Stomach (tissue), 8 donors: ENCODE measurements at regions not wholly inside any gene's neighbourhood (a gene's known extent, or its start where the extent isn't known, plus 50 kb on each side); places are given as distances from the start of the nearest gene placed in this dataset.

Source experiments
- DNase-seq, 2 donors: peaks; one replicate each; pipeline versions ENCODE4 v3.0.0 to v3.0.0-alpha.2; 2013 to 2019
- H3K27ac ChIP-seq, 5 donors: fragments of 200-600 bp in 4 of 5; sonication (generic) in 4 of 5; one replicate each; pipeline ENCODE4 v1.5.1; 2013 to 2019; ENCODE audit warnings: mild to moderate bottlenecking in 1 of 5, moderate library complexity in 1 of 5
- H3K27me3 ChIP-seq, 3 donors: fragments of 200-600 bp; sonication (generic); one replicate each; pipeline ENCODE4 v1.5.1; 2017 to 2019; ENCODE audit warnings: mixed run types in 1 of 3
- H3K36me3 ChIP-seq, 4 donors: fragments of 200-600 bp; sonication (generic); 1 replicate in 3 of 4; 2 replicates in 1 of 4; pipeline ENCODE4 v1.5.1; 2016 to 2019
- H3K4me1 ChIP-seq, 4 donors: fragments of 200-600 bp; sonication (generic); one replicate each; pipeline ENCODE4 v1.5.1; 2016 to 2019
- H3K4me3 ChIP-seq, 4 donors: fragments of 200-600 bp; sonication (generic) in 3 of 4; one replicate each; pipeline ENCODE4 v1.5.1; 2016 to 2019; ENCODE audit warnings: mild to moderate bottlenecking in 1 of 4
- H3K9me3 ChIP-seq, 4 donors: fragments of 200-600 bp; sonication (generic); one replicate each; pipeline ENCODE4 v1.5.1; 2016 to 2019
- EP300 ChIP-seq: sonication (generic); formaldehyde crosslinking; IDR thresholded peaks from one replicate; pipeline ENCODE4 v1.6.1; 2017; ENCODE audit warnings: antibody characterized with exemption
- POLR2A ChIP-seq, 4 donors: fragments of 450-650 bp; IDR thresholded peaks; one replicate each; pipeline ENCODE4 v1.6.1; 2016; ENCODE audit warnings: antibody characterized with exemption in 4 of 4, control low read depth in 2 of 4, mild to moderate bottlenecking in 1 of 4, moderate library complexity in 1 of 4
- POLR2AphosphoS5 ChIP-seq, 3 donors: sonication (generic); formaldehyde crosslinking; IDR thresholded peaks; one replicate each; pipeline ENCODE4 v1.6.1; 2016; ENCODE audit warnings: antibody characterized with exemption in 3 of 3
- WGBS, 5 donors: extraction: QIAGEN DNeasy Blood & Tissue Kit in 3 of 5; methylation state at CpG; one replicate each; pipeline versions ENCODE4 v1.1.5 to v1.1.7; 2013 to 2018; 5-methylcytosine and 5-hydroxymethylcytosine counted together
- intact Hi-C: fragments of 100-400 bp; cut with DNase I; formaldehyde crosslinking; loops from one replicate; pipeline ENCODE4 v1.15.1; 2023; ENCODE audit warnings: low total_unique reads
- TF ChIP-seq, protein P1 (sequence below), 7 experiments: fragments of 450-650 bp in 4 of 7; fragments of 200-600 bp in 3 of 7; sonication (generic) in 3 of 7; IDR thresholded peaks; one replicate each; pipeline ENCODE4 v1.5.1; 2016 to 2019; ENCODE audit warnings: antibody characterized with exemption in 7 of 7, control low read depth in 2 of 7, mild to moderate bottlenecking in 1 of 7
- donor health status: healthy with polysubstance abuse.
- donor health status: Bipolar disorder and iron deficiency.
- donor health status: healthy.

DNA sequence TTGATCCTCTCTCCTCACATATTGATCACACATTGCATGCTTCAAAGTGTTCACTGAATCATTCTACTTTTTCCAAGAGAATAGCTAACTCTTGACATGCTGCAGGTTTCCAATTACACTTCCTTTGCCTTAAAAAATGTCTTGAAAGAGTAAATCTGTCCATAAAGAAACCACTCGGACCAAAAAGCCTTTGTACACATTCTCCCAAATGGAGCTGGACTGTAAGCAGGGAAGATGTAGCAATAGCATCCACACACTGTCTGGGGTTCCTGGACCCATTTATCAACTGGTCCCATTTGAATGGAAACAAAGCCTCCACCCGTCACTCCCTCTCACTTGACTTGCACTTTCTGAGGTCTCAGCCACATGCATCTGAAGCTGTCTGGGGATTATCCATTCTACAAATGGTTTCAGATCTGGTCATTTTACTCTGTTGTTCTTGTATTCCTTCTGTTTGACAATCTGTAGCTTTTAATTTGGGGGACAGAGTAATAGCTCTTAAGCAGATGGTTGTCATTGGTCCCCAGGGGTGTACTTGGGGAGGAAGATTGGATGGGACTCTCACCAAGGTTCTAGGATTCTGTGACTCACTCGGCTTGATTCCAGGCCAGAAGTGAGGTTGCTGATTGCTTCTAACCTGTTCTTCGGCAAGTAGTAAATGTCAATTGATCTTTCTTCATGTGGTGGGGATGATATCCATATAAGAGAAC is 203.5 kb downstream of the HIBADH start:
- Histone ChIP-seq H3K4me1 (no peaks in the 10 kb centered on the region), H3K9me3 (no peaks in the 10 kb centered on the region), H3K27me3 (peaks cover 0 to 8% (median 0%) of the 10 kb centered on the region in 3 donors), H3K36me3 (no peaks in the 10 kb centered on the region), H3K27ac (peak overlapping the region in 2 of 5 donors; percentile 13 to 56), H3K4me3 (no peak overlapping the region)
- DNase-seq: peak in 1 of 2 donors; percentile 17
- intact Hi-C loops: no loop called here
- 65 to 81% (median 75%) methylated on average over 4 of the region's 4 CpGs for WGBS, 5 donors
- TF ChIP-seq EP300 (no peak), POLR2AphosphoS5 (IDR thresholded peaks at IDR 0.05) (no peak), POLR2A (IDR thresholded peaks at IDR 0.05) (no peak)
- TF ChIP-seq, protein P1, sequence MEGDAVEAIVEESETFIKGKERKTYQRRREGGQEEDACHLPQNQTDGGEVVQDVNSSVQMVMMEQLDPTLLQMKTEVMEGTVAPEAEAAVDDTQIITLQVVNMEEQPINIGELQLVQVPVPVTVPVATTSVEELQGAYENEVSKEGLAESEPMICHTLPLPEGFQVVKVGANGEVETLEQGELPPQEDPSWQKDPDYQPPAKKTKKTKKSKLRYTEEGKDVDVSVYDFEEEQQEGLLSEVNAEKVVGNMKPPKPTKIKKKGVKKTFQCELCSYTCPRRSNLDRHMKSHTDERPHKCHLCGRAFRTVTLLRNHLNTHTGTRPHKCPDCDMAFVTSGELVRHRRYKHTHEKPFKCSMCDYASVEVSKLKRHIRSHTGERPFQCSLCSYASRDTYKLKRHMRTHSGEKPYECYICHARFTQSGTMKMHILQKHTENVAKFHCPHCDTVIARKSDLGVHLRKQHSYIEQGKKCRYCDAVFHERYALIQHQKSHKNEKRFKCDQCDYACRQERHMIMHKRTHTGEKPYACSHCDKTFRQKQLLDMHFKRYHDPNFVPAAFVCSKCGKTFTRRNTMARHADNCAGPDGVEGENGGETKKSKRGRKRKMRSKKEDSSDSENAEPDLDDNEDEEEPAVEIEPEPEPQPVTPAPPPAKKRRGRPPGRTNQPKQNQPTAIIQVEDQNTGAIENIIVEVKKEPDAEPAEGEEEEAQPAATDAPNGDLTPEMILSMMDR (IDR thresholded peaks at IDR 0.05): no peak

DNA sequence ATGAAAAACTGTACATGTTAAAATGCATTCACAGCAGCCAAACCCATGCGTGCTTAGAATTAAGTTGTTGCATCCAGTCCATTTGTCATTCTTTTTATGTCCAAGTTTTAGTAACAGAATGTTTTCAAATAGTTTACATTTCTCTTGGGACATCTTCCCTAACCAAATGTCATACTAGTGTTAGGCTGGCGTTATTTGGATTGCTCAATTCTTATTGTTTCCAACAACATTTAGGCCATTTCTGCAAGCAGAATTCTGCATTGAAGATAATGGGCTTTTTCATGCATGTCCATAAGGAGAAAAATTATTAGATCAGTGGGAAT is 203.0 kb downstream of the HIBADH start:
- Histone ChIP-seq H3K27ac (peak overlapping the region in 1 of 5 donors; percentile 13), H3K9me3 (no peaks in the 10 kb centered on the region), H3K27me3 (peaks cover 0 to 10% (median 0%) of the 10 kb centered on the region in 3 donors), H3K4me3 (no peak overlapping the region), H3K4me1 (no peaks in the 10 kb centered on the region), H3K36me3 (no peaks in the 10 kb centered on the region)
- no peak for TF ChIP-seq POLR2AphosphoS5 (IDR thresholded peaks at IDR 0.05)
- TF ChIP-seq, protein P1 (IDR thresholded peaks at IDR 0.05): no peak
- no peak for TF ChIP-seq POLR2A (IDR thresholded peaks at IDR 0.05)
- TF ChIP-seq EP300: no peak
- peak in 1 of 2 donors; percentile 38 for DNase-seq
- intact Hi-C loops: no loop called here
- 66 to 75% (median 71%) methylated on average over 2 of the region's 2 CpGs for WGBS, 5 donors

DNA sequence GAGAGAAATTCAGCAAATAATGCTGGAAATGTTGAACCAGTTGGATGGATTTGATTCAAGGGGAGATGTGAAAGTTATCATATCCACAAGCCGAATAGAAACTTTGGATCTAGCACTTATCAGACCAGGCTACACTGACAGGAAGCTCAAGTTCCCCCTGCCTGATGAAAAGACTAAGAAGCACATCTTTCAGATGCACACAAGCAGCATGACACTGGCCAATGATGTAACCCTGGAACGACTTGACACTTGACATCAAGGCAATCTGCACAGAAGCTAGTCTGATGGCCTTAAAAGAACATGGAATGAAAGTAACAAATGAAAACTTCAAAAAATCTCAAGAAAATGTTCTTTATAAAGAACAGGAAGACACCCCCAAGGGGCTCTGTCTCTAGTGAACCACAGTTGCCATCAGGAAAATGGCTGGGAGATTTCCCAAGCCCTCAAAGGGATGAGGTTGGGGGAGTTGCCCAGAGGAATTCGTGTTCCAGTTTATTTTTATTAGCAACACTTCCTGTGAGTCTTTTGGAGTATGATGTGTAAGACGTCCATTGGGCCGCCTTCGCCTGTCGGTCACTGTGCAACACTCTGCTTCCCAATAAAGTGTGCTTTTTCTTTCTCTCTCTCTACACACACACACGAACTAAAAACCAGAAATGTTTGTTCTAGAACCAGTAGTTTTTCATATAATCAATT is 200.0 kb downstream of the HIBADH start:
- no peaks in the 10 kb centered on the region for H3K36me3 ChIP-seq
- intact Hi-C loops: no loop called here
- DNase-seq: no peak
- H3K9me3 ChIP-seq: no peaks in the 10 kb centered on the region
- WGBS, 5 donors: 65 to 74% (median 68%) methylated on average over 8 of the region's 8 CpGs
- H3K27me3 ChIP-seq: peaks cover 0 to 21% (median 4%) of the 10 kb centered on the region in 3 donors
- no peak overlapping the region for H3K27ac ChIP-seq
- H3K4me3 ChIP-seq: no peak overlapping the region
- H3K4me1 ChIP-seq: no peaks in the 10 kb centered on the region
- no peak for TF ChIP-seq POLR2A (IDR thresholded peaks at IDR 0.05)
- TF ChIP-seq POLR2AphosphoS5 (IDR thresholded peaks at IDR 0.05): no peak
- no peak for TF ChIP-seq EP300
- TF ChIP-seq, protein P1 (IDR thresholded peaks at IDR 0.05): no peak

DNA sequence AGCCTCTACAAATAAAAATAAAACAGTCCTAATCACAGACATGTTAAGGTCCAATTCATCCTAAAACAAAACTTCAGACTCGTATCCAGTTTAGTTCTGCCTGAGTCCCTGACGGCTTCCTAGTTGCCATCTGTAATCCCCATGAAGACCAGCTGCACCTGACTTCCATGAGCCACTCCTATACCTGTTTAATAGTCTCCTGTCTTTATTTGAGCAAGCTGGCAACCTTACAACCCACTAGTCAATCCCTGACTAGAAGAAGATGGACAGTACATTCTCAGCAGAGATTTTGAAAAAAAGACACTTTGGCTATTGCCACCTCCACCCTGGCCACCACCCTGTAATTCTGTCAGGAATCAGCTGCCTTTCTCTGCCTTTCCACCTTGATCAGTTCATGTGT is 197.7 kb downstream of the HIBADH start:
- Histone ChIP-seq H3K4me1 (no peaks in the 10 kb centered on the region), H3K4me3 (no peak overlapping the region), H3K36me3 (no peaks in the 10 kb centered on the region), H3K9me3 (no peaks in the 10 kb centered on the region), H3K27ac (no peak overlapping the region), H3K27me3 (peaks cover 0 to 21% (median 4%) of the 10 kb centered on the region in 3 donors)
- no peak for TF ChIP-seq EP300
- DNase-seq: no peak
- 75 to 97% (median 86%) methylated on average over 2 of the region's 2 CpGs for WGBS, 5 donors
- intact Hi-C loops: no loop called here

DNA sequence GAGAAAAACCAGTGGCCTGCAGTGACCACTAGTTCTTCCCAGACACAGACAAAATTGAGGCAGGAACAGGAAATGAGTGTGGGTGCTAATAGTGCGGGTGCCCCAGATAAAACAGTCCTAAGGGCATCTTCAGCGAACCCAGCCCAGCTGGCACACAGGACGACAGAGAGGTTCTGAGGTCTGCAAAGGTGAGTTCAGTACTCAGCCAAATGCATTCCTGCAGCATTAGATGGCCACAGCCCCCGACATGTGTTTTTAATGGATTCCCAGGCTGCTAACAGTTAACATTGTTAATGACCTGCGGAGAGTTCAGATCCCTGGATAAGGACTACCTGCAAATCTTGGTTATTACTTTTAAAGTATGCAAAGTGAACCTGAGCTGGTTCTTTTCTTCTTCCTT is 196.0 kb downstream of the HIBADH start:
- Histone ChIP-seq H3K27me3 (peaks cover 0 to 21% (median 4%) of the 10 kb centered on the region in 3 donors), H3K27ac (no peak overlapping the region), H3K9me3 (no peaks in the 10 kb centered on the region), H3K36me3 (no peaks in the 10 kb centered on the region), H3K4me3 (no peak overlapping the region), H3K4me1 (no peaks in the 10 kb centered on the region)
- 77 to 87% (median 81%) methylated on average over 5 of the region's 5 CpGs for WGBS, 5 donors
- no peak for DNase-seq
- intact Hi-C loops: no loop called here
- TF ChIP-seq EP300 (no peak), POLR2A (IDR thresholded peaks at IDR 0.05) (no peak), POLR2AphosphoS5 (IDR thresholded peaks at IDR 0.05) (no peak)
- TF ChIP-seq, protein P1 (IDR thresholded peaks at IDR 0.05): no peak
